Skeletal muscle tissue (tissue), 3 donors: ENCODE measurements at regions not wholly inside any gene's neighbourhood (a gene's known extent, or its start where the extent isn't known, plus 50 kb on each side); places are given as distances from the start of the nearest gene placed in this dataset.
A peak's percentile ranks its signal among the peaks of the same experiment; 100 is the strongest.
"Not testable (repeated sequence)": the region's sequence is repeated elsewhere in the genome, so short reads cannot be mapped to it uniquely, and the experiment has no call there.

Source experiments
- H3K27ac ChIP-seq: one replicate; pipeline ENCODE4 v1.7.0; 2013; ENCODE audit warnings: mild to moderate bottlenecking, low read depth, low read length, inconsistent platforms
- H3K27me3 ChIP-seq, 3 donors: one replicate each; pipeline ENCODE4 v1.7.0; 2013; ENCODE audit warnings: low read length in 3 of 3; ENCODE audit not compliant: control insufficient read depth in 3 of 3, insufficient read depth in 3 of 3
- H3K36me3 ChIP-seq, 3 donors: one replicate each; pipeline ENCODE4 v1.7.0; 2013; ENCODE audit warnings: low read length in 3 of 3; ENCODE audit not compliant: control insufficient read depth in 3 of 3, insufficient read depth in 3 of 3
- H3K4me1 ChIP-seq, 3 donors: one replicate each; pipeline ENCODE4 v1.7.0; 2013; ENCODE audit warnings: low read length in 3 of 3, mild to moderate bottlenecking in 3 of 3; ENCODE audit not compliant: control insufficient read depth in 3 of 3, insufficient read depth in 3 of 3
- H3K4me3 ChIP-seq, 3 donors: one replicate each; pipeline ENCODE4 v1.7.0; 2013; ENCODE audit warnings: low read length in 3 of 3
- H3K9ac ChIP-seq, 3 donors: one replicate each; pipeline ENCODE4 v1.7.0; 2013; ENCODE audit warnings: low read length in 3 of 3, mild to moderate bottlenecking in 3 of 3, moderate library complexity in 2 of 3, low read depth in 1 of 3
- H3K9me3 ChIP-seq, 3 donors: one replicate each; pipeline ENCODE4 v1.7.0; 2013; ENCODE audit warnings: low read length in 3 of 3; ENCODE audit not compliant: control insufficient read depth in 3 of 3
- donor health status: Osteomylitis.

GRCh38 chr10:2036209-2036608 is 298.9 kb upstream of the ADARB2 start:
- no peak overlapping the region for H3K9ac ChIP-seq
- H3K27me3 ChIP-seq = no peaks in the 10 kb centered on the region
- H3K4me1 ChIP-seq = no peaks in the 10 kb centered on the region
- no peaks in the 10 kb centered on the region for H3K9me3 ChIP-seq
- H3K4me3 ChIP-seq = no peak overlapping the region
- H3K27ac ChIP-seq = no peak overlapping the region
- H3K36me3 ChIP-seq = no peaks in the 10 kb centered on the region

DNA sequence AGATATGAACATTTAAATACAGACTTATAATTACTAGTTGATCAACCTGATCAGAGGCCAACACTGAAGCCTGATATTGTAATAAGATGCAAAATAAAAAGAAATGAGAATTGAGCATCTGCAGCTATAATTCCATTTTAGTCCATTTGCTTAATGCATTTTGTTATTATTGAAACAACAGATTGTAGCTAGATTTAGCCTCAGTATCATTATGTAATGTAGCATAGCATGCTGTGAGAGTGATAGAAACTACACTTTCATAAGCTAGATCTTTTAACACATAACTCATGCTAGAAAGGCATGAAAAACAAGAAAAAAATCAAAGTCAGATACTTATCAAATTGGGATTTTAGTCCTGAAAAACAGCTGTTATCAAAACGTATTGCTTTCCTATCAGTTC is 292.7 kb upstream of the ADARB2 start:
- no peak overlapping the region for H3K9ac ChIP-seq
- H3K27me3 ChIP-seq = no peaks in the 10 kb centered on the region
- peaks cover 0 to 4% (median 0%) of the 10 kb centered on the region in 3 donors for H3K9me3 ChIP-seq
- no peaks in the 10 kb centered on the region for H3K4me1 ChIP-seq
- no peaks in the 10 kb centered on the region for H3K36me3 ChIP-seq
- no peak overlapping the region for H3K4me3 ChIP-seq
- H3K27ac ChIP-seq = no peak overlapping the region

DNA sequence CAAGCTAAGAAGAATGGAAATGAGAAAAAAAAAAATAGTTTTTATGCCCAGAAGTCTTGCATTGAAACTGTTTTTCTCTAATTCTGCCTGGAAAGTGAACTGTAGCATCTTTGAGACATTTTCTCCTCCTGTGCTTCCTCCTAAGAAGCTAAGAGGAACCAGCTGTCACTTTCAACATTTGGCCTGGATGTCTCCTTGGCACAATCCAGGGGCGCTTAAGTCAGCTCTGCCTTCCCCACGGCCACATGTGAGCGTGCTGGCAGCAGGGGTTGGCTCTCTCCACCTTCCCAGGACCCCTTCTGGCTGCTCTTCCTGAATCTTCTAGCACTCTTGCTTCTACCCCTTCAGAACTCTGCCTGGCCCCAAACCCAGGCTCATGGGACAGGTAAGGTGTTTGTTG is 289.6 kb upstream of the ADARB2 start:
- Histone ChIP-seq H3K36me3 (no peaks in the 10 kb centered on the region), H3K27ac (no peak overlapping the region), H3K4me3 (no peak overlapping the region), H3K4me1 (peaks cover 0 to 11% (median 5%) of the 10 kb centered on the region in 3 donors), H3K9ac (no peak overlapping the region), H3K27me3 (no peaks in the 10 kb centered on the region), H3K9me3 (peaks cover 0 to 4% (median 0%) of the 10 kb centered on the region in 3 donors)

DNA sequence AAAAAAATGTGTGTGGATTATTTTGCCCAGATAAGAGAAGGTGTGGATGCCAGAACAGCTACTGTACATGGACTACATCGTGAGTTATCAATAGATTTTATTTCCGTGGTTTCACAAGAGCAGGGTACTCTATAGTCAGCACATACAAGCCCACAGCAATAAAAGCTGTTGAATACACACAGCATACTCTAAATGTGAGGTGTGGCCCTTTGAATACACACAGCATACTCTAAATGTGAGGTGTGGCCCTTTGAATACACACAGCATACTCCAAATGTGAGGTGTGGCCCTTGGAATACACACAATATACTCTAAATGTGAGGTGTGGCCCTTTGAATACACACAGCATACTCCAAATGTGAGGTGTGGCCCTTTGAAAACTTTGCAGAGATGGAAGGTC is 287.4 kb upstream of the ADARB2 start:
- H3K27ac ChIP-seq, H3K9me3 ChIP-seq, H3K36me3 ChIP-seq, H3K27me3 ChIP-seq, H3K9ac ChIP-seq, H3K4me3 ChIP-seq: not testable (repeated sequence)
- H3K4me1 ChIP-seq = peaks cover 0 to 11% (median 5%) of the 10 kb centered on the region in 3 donors

GRCh38 chr10:2023687-2024086 is 286.4 kb upstream of the ADARB2 start:
- Histone ChIP-seq H3K4me1 (peaks cover 0 to 11% (median 5%) of the 10 kb centered on the region in 3 donors), H3K27ac (no peak overlapping the region), H3K4me3 (no peak overlapping the region), H3K9me3 (peaks cover 0 to 4% (median 0%) of the 10 kb centered on the region in 3 donors), H3K36me3 (no peaks in the 10 kb centered on the region), H3K9ac (peak overlapping the region in 1 of 3 donors; percentile 43), H3K27me3 (no peaks in the 10 kb centered on the region)

- Histone ChIP-seq H3K27ac (no peak overlapping the region), H3K9me3 (peaks cover 0 to 2% (median 0%) of the 10 kb centered on the region in 3 donors), H3K4me3 (no peak overlapping the region), H3K36me3 (no peaks in the 10 kb centered on the region), H3K27me3 (no peaks in the 10 kb centered on the region), H3K4me1 (peaks cover 0 to 11% (median 5%) of the 10 kb centered on the region in 3 donors), H3K9ac (no peak overlapping the region)
These were observed 285.1 kb upstream of the ADARB2 start for GRCh38 chr10:2022401-2022800.

DNA sequence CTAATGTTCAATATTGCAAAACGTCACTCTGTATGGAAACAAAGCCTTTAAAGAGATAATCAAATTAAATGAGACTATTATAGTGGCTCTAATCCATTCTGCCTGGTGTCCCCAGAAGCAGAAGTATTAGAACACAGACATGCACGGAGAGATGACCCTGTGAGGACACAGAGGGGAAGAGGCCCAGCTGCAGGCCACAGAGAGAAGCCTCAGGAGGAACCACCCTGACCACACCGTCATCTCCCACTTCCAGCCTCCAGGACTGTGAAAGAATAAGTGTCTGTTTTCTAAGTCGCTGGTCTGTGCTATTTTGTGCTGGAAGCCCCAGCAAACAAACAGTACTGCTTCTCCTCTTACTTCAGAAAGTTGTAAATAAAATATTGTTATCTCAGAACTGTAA is 283.5 kb upstream of the ADARB2 start:
- Histone ChIP-seq H3K9ac (no peak overlapping the region), H3K36me3 (no peaks in the 10 kb centered on the region), H3K9me3 (no peaks in the 10 kb centered on the region), H3K27ac (no peak overlapping the region), H3K4me3 (no peak overlapping the region), H3K27me3 (no peaks in the 10 kb centered on the region), H3K4me1 (peaks cover 0 to 11% (median 5%) of the 10 kb centered on the region in 3 donors)

GRCh38 chr10:2019803-2020202 is 282.5 kb upstream of the ADARB2 start:
- Histone ChIP-seq H3K27ac (no peak overlapping the region), H3K4me1 (peaks cover 0 to 11% (median 5%) of the 10 kb centered on the region in 3 donors), H3K36me3 (no peaks in the 10 kb centered on the region), H3K27me3 (no peaks in the 10 kb centered on the region), H3K9ac (no peak overlapping the region), H3K4me3 (no peak overlapping the region), H3K9me3 (no peaks in the 10 kb centered on the region)

DNA sequence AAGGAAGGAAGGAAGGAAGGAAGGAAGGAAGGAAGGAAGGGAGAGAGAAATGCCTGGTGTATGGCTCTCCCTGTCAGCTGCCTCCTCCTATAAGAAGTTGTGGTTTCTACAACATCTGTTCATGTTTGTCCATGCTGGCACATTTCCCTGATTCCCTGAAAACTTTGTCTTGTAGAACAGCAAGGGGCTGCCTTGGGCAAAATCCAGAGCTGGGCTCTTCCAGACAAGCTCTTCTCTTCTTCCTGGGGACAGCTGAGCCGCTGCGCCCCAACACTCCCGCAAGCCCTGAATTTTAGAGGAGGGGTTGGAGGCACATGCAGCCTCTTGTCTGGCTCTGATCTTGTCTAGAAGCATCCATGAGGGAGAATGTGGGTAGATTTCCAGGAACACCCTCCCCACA is 282.0 kb upstream of the ADARB2 start:
- H3K36me3 ChIP-seq = no peaks in the 10 kb centered on the region
- H3K9ac ChIP-seq = no peak overlapping the region
- peaks cover 0 to 10% (median 5%) of the 10 kb centered on the region in 3 donors for H3K4me1 ChIP-seq
- no peaks in the 10 kb centered on the region for H3K9me3 ChIP-seq
- H3K27me3 ChIP-seq = no peaks in the 10 kb centered on the region
- H3K4me3 ChIP-seq = no peak overlapping the region
- no peak overlapping the region for H3K27ac ChIP-seq

GRCh38 chr10:2014541-2014940 is 277.2 kb upstream of the ADARB2 start:
- no peak overlapping the region for H3K9ac ChIP-seq
- no peaks in the 10 kb centered on the region for H3K4me1 ChIP-seq
- H3K36me3 ChIP-seq = no peaks in the 10 kb centered on the region
- H3K9me3 ChIP-seq = no peaks in the 10 kb centered on the region
- H3K27me3 ChIP-seq = no peaks in the 10 kb centered on the region
- no peak overlapping the region for H3K4me3 ChIP-seq
- no peak overlapping the region for H3K27ac ChIP-seq

DNA sequence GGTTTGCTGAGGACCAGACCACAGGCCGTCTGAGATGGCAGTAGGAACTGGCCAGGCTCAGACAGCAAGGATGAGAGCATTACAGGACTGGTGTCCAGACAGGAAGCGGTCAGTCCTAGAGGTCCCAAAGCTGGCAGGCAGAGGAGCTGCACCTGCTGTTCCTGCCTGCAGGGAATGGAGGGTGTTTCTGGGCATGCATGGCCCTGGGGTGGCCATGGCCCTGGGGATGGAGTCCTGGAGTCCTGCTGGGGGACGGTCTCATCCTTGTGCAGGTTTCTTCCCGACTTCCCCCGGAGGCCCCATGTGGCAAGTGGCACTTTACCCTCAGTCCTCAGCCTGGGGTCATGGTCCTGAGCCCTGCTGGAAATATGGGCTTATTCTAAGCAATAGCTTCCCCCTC is 274.9 kb upstream of the ADARB2 start:
- H3K4me3 ChIP-seq = no peak overlapping the region
- no peak overlapping the region for H3K9ac ChIP-seq
- H3K4me1 ChIP-seq = no peaks in the 10 kb centered on the region
- no peaks in the 10 kb centered on the region for H3K27me3 ChIP-seq
- no peak overlapping the region for H3K27ac ChIP-seq
- no peaks in the 10 kb centered on the region for H3K9me3 ChIP-seq
- no peaks in the 10 kb centered on the region for H3K36me3 ChIP-seq
